ENCODE measurements at regions not wholly inside any gene's neighbourhood (a gene's known extent, or its start where the extent isn't known, plus 50 kb on each side); places are given as distances from the start of the nearest gene placed in this dataset.
"Not testable (repeated sequence)": the region's sequence is repeated elsewhere in the genome, so short reads cannot be mapped to it uniquely, and the experiment has no call there.

DNA sequence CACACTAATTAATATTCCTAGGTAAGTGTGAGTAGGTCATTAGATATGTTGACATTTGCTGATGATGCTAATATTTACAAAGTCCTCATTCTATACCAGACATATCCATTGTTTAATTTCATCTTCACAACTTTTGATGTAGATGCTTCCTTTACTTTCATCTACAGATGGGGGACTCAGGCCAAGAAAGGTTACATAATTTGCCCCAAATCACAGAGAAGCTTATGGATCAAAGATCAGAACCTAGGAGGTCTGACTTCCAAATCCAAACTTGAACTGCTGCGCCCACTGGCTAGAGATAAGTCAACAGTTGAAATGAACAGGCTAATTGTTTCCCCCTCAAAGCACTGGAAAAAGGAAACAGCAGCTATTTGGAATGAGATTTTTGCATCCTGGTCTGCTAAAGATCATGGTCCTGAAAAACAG lies 95.6 kb upstream of the TMEM178A start:
- Mint-ChIP-seq H3K4me1 (no peaks in the 10 kb centered on the region), H3K27ac (no peak overlapping the region)

DNA sequence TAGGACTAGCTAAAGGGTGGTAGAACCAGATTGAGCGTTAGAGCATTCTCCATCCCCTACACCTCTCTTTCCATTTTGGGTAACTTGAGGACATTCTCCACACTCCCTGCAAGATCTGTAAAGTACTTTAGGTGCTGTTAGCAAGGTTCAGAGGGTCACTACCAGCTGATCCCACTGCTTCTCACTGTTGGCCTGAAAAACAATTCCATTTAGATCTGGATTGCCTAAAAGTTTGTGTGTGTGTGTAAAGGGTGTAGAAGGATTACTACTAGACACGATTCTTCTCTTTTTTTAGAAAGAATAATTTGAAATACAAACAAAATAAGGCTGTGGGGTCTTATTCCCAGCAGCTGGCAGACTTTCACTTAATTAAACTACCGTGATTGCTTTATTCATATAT lies 95.1 kb upstream of the TMEM178A start:
- Mint-ChIP-seq H3K36me3 (no peaks in the 10 kb centered on the region), H3K4me1 (no peaks in the 10 kb centered on the region), H3K27ac (no peak overlapping the region), H3K9me3 (no peaks in the 10 kb centered on the region), H3K4me3 (no peak overlapping the region), H3K27me3 (no peaks in the 10 kb centered on the region)
- no peak for ATAC-seq

More for the DNA sequence above, 95.6 kb upstream of the TMEM178A start:
- H3K4me3 Mint-ChIP-seq, result no peak overlapping the region
- H3K36me3 Mint-ChIP-seq, result no peaks in the 10 kb centered on the region
- no peaks in the 10 kb centered on the region for H3K9me3 Mint-ChIP-seq
- ATAC-seq, result no peak
- H3K27me3 Mint-ChIP-seq, result no peaks in the 10 kb centered on the region

DNA sequence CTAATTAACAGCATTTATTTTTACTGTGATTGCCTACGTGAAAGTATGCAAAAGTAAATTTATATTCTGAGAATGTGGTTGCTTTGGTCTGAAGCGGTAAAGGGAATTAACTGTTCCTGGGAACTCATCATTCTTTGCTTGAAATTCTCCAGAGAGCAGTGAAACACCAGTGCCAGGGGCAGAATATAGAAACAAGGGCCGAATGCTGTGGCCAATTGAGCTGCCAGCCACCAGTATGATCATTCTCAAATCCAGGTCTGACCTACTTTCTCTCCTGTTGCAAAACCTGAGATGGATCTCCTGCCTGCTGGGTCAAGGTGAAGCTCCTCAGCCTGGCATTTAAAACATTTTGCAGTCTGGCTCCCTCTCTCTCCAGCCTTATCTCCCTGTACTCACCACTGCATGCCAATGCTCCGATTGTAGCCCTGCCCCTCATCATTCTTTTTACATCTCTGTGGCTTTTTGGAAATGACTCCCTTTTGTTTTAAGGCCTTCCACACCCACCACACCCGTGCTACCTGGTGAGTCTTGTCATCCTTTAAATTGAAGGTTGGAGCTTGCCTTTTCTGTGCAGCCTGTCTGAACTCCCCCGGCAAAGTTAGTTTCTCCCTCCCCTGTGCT lies 94.5 kb upstream of the TMEM178A start:
- no peak overlapping the region for H3K27ac Mint-ChIP-seq
- H3K36me3 Mint-ChIP-seq, result no peaks in the 10 kb centered on the region
- no peak for ATAC-seq
- no peaks in the 10 kb centered on the region for H3K4me1 Mint-ChIP-seq
- no peaks in the 10 kb centered on the region for H3K27me3 Mint-ChIP-seq
- no peaks in the 10 kb centered on the region for H3K9me3 Mint-ChIP-seq
- H3K4me3 Mint-ChIP-seq, result no peak overlapping the region

DNA sequence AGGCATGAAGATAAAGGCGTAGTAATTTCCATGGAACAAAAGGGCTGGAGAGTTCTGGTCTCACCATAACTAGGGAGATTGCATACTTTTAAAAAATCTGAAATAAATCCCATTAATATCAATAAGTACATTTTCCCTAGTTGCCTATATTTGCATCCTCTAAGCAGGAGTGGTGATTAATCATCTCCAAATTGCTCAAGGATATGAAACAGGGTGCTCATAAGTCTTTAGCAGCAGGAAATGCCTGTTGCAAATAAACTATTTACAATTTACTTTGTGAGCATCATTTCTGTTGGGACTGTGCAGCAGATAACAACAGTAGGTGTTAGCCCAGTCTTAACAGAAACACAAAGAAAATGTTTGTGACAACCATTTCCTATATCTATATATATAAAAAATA lies 92.4 kb upstream of the TMEM178A start:
- H3K36me3 Mint-ChIP-seq, result no peaks in the 10 kb centered on the region
- peaks cover 3% of the 10 kb centered on the region for H3K9me3 Mint-ChIP-seq
- H3K27ac Mint-ChIP-seq, result no peak overlapping the region
- ATAC-seq, result no peak
- no peaks in the 10 kb centered on the region for H3K4me1 Mint-ChIP-seq
- H3K27me3 Mint-ChIP-seq, result no peaks in the 10 kb centered on the region
- no peak overlapping the region for H3K4me3 Mint-ChIP-seq

DNA sequence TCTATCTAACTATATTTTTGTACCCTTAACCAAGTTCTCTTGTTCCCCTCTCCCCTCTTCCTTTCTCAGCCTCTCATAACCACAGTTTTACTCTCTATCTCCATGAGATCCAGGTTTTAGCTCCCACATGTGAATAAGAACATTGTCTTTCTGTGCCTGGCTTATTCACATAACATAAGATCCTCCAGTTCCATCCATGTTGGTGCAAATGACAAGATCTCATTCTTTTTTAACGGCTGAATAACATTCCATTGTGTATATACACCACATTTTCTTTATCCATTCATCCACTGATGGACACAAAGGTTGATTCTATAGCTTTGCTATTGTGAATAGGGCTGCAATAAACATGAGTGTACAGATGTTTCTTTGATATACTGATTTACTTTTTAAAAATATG lies 83.9 kb upstream of the TMEM178A start:
- no peak overlapping the region for H3K4me3 Mint-ChIP-seq
- H3K36me3 Mint-ChIP-seq, result peaks cover 4% of the 10 kb centered on the region
- H3K9me3 Mint-ChIP-seq, result peaks cover 14% of the 10 kb centered on the region
- no peak for ATAC-seq
- H3K27ac Mint-ChIP-seq, result no peak overlapping the region
- peaks cover 39% of the 10 kb centered on the region for H3K27me3 Mint-ChIP-seq
- no peaks in the 10 kb centered on the region for H3K4me1 Mint-ChIP-seq

DNA sequence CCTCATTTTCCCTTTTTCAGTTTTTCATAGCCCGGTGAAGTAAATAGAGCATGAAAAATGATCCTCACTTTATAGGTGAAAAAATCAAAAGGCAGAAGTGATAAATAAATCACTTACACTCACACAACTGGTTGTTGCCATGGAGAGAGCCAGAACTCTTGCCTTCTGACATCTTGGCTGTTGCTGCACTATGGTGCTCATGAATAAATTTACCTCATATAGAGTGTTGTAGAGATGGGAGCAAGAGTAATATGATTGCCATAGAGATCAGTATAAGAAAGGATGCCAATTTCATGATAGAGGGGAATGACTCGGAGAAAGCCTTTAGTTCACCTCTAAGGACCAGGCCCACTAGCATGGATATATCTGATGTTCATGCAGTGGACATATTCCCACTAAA lies 82.5 kb upstream of the TMEM178A start:
- ATAC-seq, result no peak
- H3K36me3 Mint-ChIP-seq, result peaks cover 8% of the 10 kb centered on the region
- no peak overlapping the region for H3K27ac Mint-ChIP-seq
- peaks cover 43% of the 10 kb centered on the region for H3K27me3 Mint-ChIP-seq
- H3K9me3 Mint-ChIP-seq, result peaks cover 11% of the 10 kb centered on the region
- no peak overlapping the region for H3K4me3 Mint-ChIP-seq
- no peaks in the 10 kb centered on the region for H3K4me1 Mint-ChIP-seq

DNA sequence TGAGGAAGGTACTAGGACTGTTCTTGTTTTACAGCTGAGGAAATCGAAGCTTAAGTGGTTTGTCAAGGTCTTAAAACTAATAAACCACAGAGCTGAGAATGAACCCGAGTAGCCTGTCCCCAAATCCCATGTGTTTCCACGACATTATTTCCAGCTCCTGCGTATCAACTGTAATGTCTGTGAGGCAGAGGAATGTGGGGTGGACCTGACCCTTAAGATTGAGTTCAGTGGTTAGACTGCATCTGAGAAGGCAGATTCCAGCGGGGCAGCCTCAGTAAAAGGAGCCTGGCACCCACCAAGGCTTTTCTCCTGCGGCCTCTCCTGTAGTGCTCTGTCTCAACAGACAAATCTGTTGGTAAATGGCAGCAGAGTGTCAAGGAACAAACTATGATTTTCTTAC lies 81.9 kb upstream of the TMEM178A start:
- no peaks in the 10 kb centered on the region for H3K4me1 Mint-ChIP-seq
- H3K36me3 Mint-ChIP-seq, result peaks cover 8% of the 10 kb centered on the region
- H3K27ac Mint-ChIP-seq, result no peak overlapping the region
- no peak overlapping the region for H3K4me3 Mint-ChIP-seq
- H3K27me3 Mint-ChIP-seq, result peaks cover 43% of the 10 kb centered on the region
- H3K9me3 Mint-ChIP-seq, result peaks cover 11% of the 10 kb centered on the region
- ATAC-seq, result no peak

DNA sequence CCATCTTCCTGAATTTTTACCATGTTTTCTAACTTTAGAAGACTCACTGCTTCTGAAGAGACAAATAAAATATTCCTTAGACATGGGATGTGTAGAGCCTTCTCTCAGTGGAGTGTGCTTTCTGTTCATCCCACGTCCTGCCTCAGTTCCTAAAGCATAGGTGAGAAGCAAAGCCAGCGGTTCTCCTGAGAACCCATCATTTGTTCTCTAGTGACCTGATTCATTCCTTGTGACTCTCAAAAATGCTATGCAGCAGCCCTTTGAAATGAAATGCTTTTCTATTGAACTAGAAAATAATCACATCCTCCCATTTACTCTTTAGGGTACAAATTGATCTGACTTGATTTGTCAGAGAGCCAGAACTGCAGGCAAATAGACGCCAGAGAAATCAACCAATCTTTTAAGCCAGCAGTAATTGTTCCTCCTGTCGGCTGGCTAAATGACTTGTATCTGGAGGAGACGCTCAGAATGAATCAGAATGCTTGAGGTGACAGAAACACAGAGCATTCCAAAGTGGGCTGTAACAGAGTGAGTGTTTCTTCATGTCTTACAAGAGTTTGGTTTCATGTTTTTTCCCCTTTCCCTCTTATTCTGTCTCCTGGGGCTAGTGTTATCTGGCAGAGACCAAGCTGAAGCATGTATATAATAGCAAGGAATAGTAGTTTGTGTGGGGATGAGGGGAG lies 81.3 kb upstream of the TMEM178A start:
- peaks cover 43% of the 10 kb centered on the region for H3K27me3 Mint-ChIP-seq
- H3K4me1 Mint-ChIP-seq, result no peaks in the 10 kb centered on the region
- no peak overlapping the region for H3K27ac Mint-ChIP-seq
- H3K36me3 Mint-ChIP-seq, result peaks cover 8% of the 10 kb centered on the region
- no peak overlapping the region for H3K4me3 Mint-ChIP-seq
- no peak for ATAC-seq
- H3K9me3 Mint-ChIP-seq, result peaks cover 10% of the 10 kb centered on the region

DNA sequence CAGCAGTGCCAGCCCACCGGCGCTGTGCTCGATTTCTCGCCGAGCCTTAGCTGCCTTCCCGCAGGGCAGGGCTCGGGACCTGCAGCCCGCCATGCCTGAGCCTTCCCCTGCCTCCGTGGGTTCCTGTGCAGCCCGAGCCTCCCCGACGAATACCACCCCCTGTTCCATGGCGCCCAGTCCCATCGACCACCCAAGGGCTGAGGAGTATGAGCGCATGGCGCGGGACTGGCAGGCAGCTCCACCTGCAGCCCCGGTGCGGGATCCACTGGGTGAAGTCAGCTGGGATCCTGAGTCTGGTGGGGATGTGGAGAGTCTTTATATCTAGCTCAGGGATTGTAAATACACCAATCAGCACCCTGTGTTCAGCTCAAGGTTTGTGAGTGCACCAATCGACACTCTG lies 80.2 kb upstream of the TMEM178A start:
- H3K4me3 Mint-ChIP-seq, H3K27ac Mint-ChIP-seq, H3K36me3 Mint-ChIP-seq, H3K9me3 Mint-ChIP-seq, H3K4me1 Mint-ChIP-seq, ATAC-seq: not testable (repeated sequence)
- peaks cover 43% of the 10 kb centered on the region for H3K27me3 Mint-ChIP-seq

DNA sequence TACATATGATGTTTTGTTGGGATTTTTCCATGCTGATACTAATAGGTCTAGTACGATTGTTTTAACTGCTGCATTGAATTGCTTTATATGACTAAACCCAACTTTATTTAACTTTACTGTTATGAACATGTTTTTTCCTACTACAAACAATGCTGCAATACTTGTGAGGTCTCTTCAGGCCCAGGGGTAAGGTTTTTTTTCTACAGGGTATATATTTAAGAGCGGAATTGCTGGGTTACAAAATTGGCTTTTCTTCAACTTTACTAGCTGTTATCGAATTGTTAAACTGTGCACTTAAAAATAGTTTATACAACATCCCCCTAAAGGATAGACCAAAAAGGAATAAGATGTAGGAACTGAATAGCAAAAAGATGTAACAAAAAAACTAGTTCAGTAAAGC lies 78.5 kb upstream of the TMEM178A start:
- Mint-ChIP-seq H3K27ac (no peak overlapping the region), H3K4me1 (no peaks in the 10 kb centered on the region), H3K4me3 (no peak overlapping the region), H3K9me3 (no peaks in the 10 kb centered on the region), H3K36me3 (peaks cover 8% of the 10 kb centered on the region), H3K27me3 (peaks cover 41% of the 10 kb centered on the region)
- no peak for ATAC-seq

DNA sequence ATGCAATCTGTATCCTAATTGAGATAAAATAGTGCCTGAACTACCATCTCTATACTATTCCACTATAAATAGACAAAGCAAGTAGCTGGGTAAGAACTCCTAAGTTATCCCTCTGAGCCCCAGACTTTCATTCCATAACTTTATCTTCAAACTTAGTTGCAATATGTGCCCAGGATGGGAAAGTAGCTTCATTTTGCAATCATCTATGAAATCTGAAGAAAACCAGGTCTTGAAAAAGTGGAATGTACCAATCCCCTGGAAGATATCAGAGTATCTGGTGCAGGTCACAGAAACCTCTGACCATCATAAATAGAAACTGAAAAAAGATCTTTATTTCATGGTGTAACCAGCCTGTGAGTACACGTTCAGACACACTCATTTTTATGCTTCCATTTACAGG lies 78.1 kb upstream of the TMEM178A start:
- H3K36me3 Mint-ChIP-seq, result peaks cover 8% of the 10 kb centered on the region
- ATAC-seq, result no peak
- H3K27ac Mint-ChIP-seq, result no peak overlapping the region
- H3K4me1 Mint-ChIP-seq, result no peaks in the 10 kb centered on the region
- no peaks in the 10 kb centered on the region for H3K9me3 Mint-ChIP-seq
- no peak overlapping the region for H3K4me3 Mint-ChIP-seq
- peaks cover 36% of the 10 kb centered on the region for H3K27me3 Mint-ChIP-seq

DNA sequence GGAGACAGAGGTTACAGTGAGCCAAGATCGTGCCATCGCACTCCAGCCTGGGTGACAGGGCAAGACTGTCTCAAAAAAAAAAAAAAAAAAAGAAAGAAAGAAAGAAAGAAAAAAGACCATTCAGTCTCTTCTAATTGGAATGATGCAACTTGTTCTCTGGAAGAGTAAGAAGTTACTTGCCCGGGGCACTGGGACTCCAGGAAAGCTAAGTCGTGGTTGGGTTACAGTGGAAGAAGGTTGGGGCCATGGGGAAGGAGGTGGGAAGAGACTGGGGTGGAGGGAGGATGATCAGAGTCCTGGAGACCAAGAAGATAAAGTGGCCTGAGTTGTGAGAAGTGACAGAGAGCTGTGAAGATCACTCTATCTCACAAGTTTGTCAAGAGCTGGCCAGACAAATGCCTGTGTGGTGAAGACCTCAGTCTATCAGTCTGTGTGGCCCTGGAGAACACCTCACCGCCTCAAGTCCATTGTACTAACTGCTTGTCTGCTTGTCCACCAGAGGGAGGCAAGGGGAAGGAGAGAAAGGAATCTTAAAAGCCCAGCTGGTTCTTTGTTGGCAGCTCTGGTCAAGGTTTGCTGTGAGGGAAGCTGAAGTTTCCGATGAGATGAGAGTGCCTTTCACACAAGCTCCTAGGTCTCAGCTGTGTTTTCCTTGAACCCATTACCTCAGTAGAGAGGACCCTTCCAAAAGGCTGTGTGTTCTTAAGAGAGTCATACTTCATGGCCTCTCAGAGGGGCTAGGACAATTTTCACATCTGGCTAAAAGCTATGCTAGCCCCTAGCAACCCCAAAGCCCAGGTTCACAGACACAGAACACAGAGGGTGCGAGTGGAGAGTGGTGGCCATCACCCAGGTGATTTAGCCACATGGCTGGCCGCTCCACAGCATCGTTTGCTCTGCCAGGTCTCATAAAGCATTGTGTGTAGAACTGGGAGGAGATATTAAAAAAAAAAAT lies 72.0 kb upstream of the TMEM178A start:
- no peaks in the 10 kb centered on the region for H3K9me3 Mint-ChIP-seq
- H3K27ac Mint-ChIP-seq, result no peak overlapping the region
- H3K27me3 Mint-ChIP-seq, result peaks cover 9% of the 10 kb centered on the region
- H3K4me3 Mint-ChIP-seq, result no peak overlapping the region
- ATAC-seq, result peak; percentile 36
- H3K36me3 Mint-ChIP-seq, result no peaks in the 10 kb centered on the region
- H3K4me1 Mint-ChIP-seq, result no peaks in the 10 kb centered on the region

DNA sequence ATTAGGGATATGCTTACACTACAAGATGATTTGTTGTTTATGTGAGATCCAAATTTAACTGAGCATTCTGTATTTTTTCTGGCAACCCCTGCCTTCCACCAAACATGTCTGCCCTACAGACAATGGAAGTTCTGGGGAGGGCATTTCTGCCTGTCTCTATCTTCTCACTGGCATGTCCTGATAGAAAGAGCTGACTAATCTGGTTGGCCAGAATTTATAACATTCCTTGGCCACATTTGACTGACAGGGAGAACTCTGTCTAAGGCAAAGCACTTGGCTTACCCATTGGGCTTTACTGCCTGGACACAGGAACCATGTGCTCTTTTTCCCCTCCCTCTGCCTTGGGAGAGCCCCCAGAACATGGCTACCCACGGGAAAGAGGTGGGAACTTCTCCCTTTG lies 70.6 kb upstream of the TMEM178A start:
- Mint-ChIP-seq H3K27ac (no peak overlapping the region), H3K36me3 (no peaks in the 10 kb centered on the region), H3K9me3 (no peaks in the 10 kb centered on the region), H3K4me1 (no peaks in the 10 kb centered on the region), H3K27me3 (peaks cover 9% of the 10 kb centered on the region), H3K4me3 (no peak overlapping the region)
- no peak for ATAC-seq

DNA sequence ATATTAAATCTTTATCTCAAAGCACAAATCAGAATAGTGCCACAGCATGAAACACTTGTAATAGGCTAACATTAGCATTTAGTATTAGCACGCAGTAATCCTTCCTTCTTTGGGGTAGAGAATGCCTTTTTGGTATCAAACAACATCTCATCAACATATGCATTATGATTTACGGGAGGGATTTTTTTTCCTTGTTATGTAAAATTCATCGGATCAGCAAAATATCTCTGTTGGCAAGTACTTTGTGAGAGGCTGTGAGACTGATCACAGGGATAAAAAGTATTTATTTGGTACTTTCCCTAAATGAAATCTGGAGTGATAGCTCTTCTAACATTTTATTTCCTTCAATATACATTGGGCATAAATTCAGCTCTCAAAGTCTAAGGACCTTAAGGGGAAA lies 68.4 kb upstream of the TMEM178A start:
- no peaks in the 10 kb centered on the region for H3K9me3 Mint-ChIP-seq
- ATAC-seq, result no peak
- no peaks in the 10 kb centered on the region for H3K36me3 Mint-ChIP-seq
- H3K4me3 Mint-ChIP-seq, result no peak overlapping the region
- no peaks in the 10 kb centered on the region for H3K4me1 Mint-ChIP-seq
- H3K27ac Mint-ChIP-seq, result no peak overlapping the region
- H3K27me3 Mint-ChIP-seq, result peaks cover 9% of the 10 kb centered on the region

DNA sequence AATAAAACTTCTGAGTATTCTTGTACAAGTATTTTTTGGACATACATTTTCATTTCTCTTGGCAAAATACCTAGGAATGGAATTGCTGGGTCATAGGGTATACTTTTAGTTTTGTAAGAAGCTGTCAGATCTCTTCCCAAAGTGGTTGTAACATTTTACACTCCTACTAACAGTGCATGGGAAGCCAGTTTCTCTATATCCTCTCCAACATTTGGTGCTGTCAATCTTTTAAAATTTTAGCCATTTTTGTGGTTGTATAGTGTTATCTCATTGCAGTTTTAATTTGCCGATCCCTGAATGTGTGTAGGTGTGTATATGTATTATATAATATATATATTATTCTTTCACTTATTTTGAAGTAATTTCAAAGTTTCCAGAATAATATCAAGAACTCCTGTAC lies 63.1 kb upstream of the TMEM178A start:
- Mint-ChIP-seq H3K9me3 (no peaks in the 10 kb centered on the region), H3K27me3 (peaks cover 17% of the 10 kb centered on the region), H3K36me3 (no peaks in the 10 kb centered on the region), H3K27ac (no peak overlapping the region), H3K4me3 (no peak overlapping the region), H3K4me1 (no peaks in the 10 kb centered on the region)
- ATAC-seq, result no peak
